Kidney glomerular epithelial cell (primary cell): ENCODE measurements at regions not wholly inside any gene's neighbourhood (a gene's known extent, or its start where the extent isn't known, plus 50 kb on each side); places are given as distances from the start of the nearest gene placed in this dataset.

Experiments used
- DNase-seq: peaks from one replicate; lab custom pipeline; 2025; lab: John Stamatoyannopoulos, UW

GRCh38 chr2:15808204-15808910, 132.0 kb upstream of the MYCN start:
- DNase-seq = no peak

GRCh38 chr2:15808944-15809343, 131.4 kb upstream of the MYCN start:
- no peak for DNase-seq

- no peak for DNase-seq
Observed at GRCh38 chr2:15809404-15809803, 130.9 kb upstream of the MYCN start.

GRCh38 chr2:15810477-15811150, 129.7 kb upstream of the MYCN start:
- DNase-seq = peak; percentile 67

GRCh38 chr2:15811367-15811766, 129.0 kb upstream of the MYCN start:
- DNase-seq = peak; percentile 90

GRCh38 chr2:15812187-15812780, 128.1 kb upstream of the MYCN start:
- DNase-seq = no peak

- peak; percentile 76 for DNase-seq
Observed at GRCh38 chr2:15813481-15814266, 126.7 kb upstream of the MYCN start.

GRCh38 chr2:15814403-15814802, 125.9 kb upstream of the MYCN start:
- DNase-seq = peak; percentile 68

GRCh38 chr2:15814946-15815345, 125.4 kb upstream of the MYCN start:
- no peak for DNase-seq

- no peak for DNase-seq
Observed at GRCh38 chr2:15816226-15816625, 124.1 kb upstream of the MYCN start.

- DNase-seq = no peak
Observed at GRCh38 chr2:15816674-15817406, 123.5 kb upstream of the MYCN start.

GRCh38 chr2:15817748-15818147, 122.6 kb upstream of the MYCN start:
- DNase-seq = no peak

GRCh38 chr2:15818318-15818753, 122.0 kb upstream of the MYCN start:
- DNase-seq = no peak

- no peak for DNase-seq
Observed at GRCh38 chr2:15818881-15819280, 121.5 kb upstream of the MYCN start.

GRCh38 chr2:15819562-15820256, 120.6 kb upstream of the MYCN start:
- DNase-seq = no peak

GRCh38 chr2:15820257-15820566, 120.1 kb upstream of the MYCN start:
- no peak for DNase-seq

GRCh38 chr2:15820927-15821326, 119.4 kb upstream of the MYCN start:
- no peak for DNase-seq

- no peak for DNase-seq
Observed at GRCh38 chr2:15822151-15823044, 118.0 kb upstream of the MYCN start.

GRCh38 chr2:15823459-15824396, 116.6 kb upstream of the MYCN start:
- DNase-seq = no peak
